ENCODE measurements at regions not wholly inside any gene's neighbourhood (a gene's known extent, or its start where the extent isn't known, plus 50 kb on each side); places are given as distances from the start of the nearest gene placed in this dataset.
"Not testable (repeated sequence)": the region's sequence is repeated elsewhere in the genome, so short reads cannot be mapped to it uniquely, and the experiment has no call there.

DNA sequence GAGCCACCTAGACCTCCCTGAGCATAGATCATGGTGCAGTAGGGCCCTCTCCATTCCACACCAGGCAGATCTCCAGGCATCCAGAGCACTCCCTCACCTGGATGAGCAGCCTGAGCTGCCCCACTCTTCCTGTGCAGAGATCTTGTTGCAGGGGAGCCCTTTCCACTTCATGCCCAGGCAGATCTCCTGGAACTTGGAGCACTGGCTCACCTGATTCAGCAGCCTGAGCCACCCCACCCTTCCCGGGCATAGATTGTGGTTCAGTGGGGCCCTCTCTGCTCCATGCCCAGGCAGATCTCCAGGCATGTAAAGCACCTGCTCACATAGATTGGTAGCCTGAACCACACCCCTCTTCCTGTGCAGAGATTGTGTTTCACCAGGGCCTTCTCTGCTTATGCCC, 78.0 kb downstream of the SEC16B start:
- Mint-ChIP-seq H3K4me3 (no peak overlapping the region), H3K27ac (no peak overlapping the region), H3K27me3 (ENCODE audit: low read depth) (peaks cover 4% of the 10 kb centered on the region), H3K9me3 (peaks cover 16% of the 10 kb centered on the region), H3K36me3 (ENCODE audit: low read depth) (no peaks in the 10 kb centered on the region), H3K4me1 (ENCODE audit: low read depth) (no peaks in the 10 kb centered on the region)
- intact Hi-C loops (cut with micrococcal nuclease): no loop called here
- CTCF ChIA-PET: no interaction called here
- no peak for DNase-seq

DNA sequence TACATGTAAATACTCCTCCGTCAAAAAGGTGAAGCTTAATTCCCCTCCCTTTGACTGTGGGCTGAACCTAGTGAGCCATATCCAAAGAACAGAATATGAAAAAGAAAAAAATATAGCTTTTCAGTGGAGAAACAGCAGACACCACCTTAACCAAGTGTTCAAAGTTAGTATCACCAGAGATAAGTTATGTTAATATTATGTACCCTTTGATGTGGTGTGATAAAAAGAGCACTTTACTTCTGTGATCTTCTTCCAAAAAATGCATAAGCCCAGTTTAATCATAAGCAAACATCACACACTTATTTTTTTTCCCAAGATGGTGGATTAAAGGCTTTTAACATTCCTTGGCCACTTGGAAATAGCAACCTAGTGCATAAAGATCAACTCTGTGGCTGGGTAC, 79.4 kb downstream of the SEC16B start:
- peaks cover 4% of the 10 kb centered on the region for H3K27me3 Mint-ChIP-seq (ENCODE audit: low read depth)
- intact Hi-C loops (cut with micrococcal nuclease): no loop called here
- DNase-seq: no peak
- no peak overlapping the region for H3K4me3 Mint-ChIP-seq
- H3K27ac Mint-ChIP-seq: no peak overlapping the region
- H3K4me1 Mint-ChIP-seq (ENCODE audit: low read depth): no peaks in the 10 kb centered on the region
- H3K36me3 Mint-ChIP-seq (ENCODE audit: low read depth): no peaks in the 10 kb centered on the region
- H3K9me3 Mint-ChIP-seq: peaks cover 16% of the 10 kb centered on the region
- CTCF ChIA-PET: no interaction called here

GRCh38 chr1:177884479-177885021, 85.3 kb downstream of the SEC16B start:
- intact Hi-C loops (cut with micrococcal nuclease): no loop called here
- H3K9me3 Mint-ChIP-seq: peaks cover 3% of the 10 kb centered on the region
- CTCF ChIA-PET: no interaction called here
- no peak for DNase-seq
- no peaks in the 10 kb centered on the region for H3K36me3 Mint-ChIP-seq (ENCODE audit: low read depth)
- no peaks in the 10 kb centered on the region for H3K4me1 Mint-ChIP-seq (ENCODE audit: low read depth)
- H3K27ac Mint-ChIP-seq: no peak overlapping the region
- H3K27me3 Mint-ChIP-seq (ENCODE audit: low read depth): peaks cover 6% of the 10 kb centered on the region
- no peak overlapping the region for H3K4me3 Mint-ChIP-seq

GRCh38 chr1:177883581-177883980, 86.3 kb downstream of the SEC16B start:
- H3K27ac Mint-ChIP-seq: no peak overlapping the region
- H3K9me3 Mint-ChIP-seq: peaks cover 2% of the 10 kb centered on the region

DNA sequence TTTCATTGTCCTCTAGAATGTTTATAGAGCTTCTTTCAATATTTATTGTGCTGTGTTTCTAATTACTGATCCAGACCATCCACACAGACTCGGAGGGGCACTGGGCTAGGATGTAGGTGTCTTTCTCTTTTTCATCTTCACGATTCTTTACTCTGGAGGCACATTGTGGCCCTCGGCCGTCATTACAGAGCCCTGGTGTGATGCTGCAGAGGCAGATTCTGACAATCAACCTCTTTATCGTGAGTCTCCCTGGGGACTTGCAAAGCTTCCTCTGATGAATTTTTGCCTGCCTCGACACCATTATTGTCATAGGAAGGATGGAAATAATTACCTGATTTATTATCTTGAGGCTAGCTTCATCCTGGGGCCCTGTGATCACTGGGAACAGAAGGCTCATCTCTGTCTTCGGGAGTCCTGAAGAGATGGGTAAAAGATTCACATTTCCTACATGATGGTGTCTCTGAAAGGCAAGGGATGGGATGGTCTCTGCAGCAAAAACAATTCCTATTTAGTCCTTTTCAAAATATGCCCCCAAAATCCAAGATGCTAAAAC, 89.4 kb downstream of the SEC16B start:
- DNase-seq: no peak
- H3K9me3 Mint-ChIP-seq: peaks cover 4% of the 10 kb centered on the region
- H3K4me3 Mint-ChIP-seq: no peak overlapping the region
- H3K4me1 Mint-ChIP-seq (ENCODE audit: low read depth): no peaks in the 10 kb centered on the region
- intact Hi-C loops (cut with micrococcal nuclease): no loop called here
- peaks cover 2% of the 10 kb centered on the region for H3K27me3 Mint-ChIP-seq (ENCODE audit: low read depth)
- H3K27ac Mint-ChIP-seq: no peak overlapping the region
- H3K36me3 Mint-ChIP-seq (ENCODE audit: low read depth): no peaks in the 10 kb centered on the region
- CTCF ChIA-PET: no interaction called here

More at GRCh38 chr1:177883581-177883980, 86.3 kb downstream of the SEC16B start:
- intact Hi-C loops (cut with micrococcal nuclease): no loop called here
- CTCF ChIA-PET: no interaction called here
- Mint-ChIP-seq H3K36me3 (ENCODE audit: low read depth) (no peaks in the 10 kb centered on the region), H3K4me3 (no peak overlapping the region), H3K27me3 (ENCODE audit: low read depth) (peaks cover 6% of the 10 kb centered on the region), H3K4me1 (ENCODE audit: low read depth) (no peaks in the 10 kb centered on the region)
- no peak for DNase-seq

DNA sequence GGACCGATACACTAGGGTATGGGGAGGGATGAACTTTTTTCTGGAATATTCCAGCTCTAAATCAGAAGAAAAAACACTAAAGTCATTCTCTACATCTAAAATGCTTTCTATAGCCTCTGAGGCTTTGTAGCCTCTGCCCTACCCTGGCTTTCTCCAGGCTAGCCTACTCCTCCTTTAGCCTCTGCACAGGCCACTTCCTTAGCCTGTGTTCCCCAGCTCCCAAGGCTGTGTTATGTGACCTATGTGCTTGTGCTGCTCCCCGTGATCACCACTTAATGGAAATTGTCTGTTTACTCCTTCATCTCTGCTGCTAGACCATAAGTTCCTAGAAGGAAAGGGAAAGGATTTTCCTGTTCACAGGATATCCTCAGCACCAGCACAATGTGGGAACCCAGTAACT, 92.8 kb downstream of the SEC16B start:
- Mint-ChIP-seq H3K36me3 (ENCODE audit: low read depth) (no peaks in the 10 kb centered on the region), H3K4me1 (ENCODE audit: low read depth) (no peaks in the 10 kb centered on the region), H3K27ac (no peak overlapping the region), H3K27me3 (ENCODE audit: low read depth) (peaks cover 4% of the 10 kb centered on the region), H3K4me3 (no peak overlapping the region), H3K9me3 (peaks cover 2% of the 10 kb centered on the region)
- CTCF ChIA-PET: no interaction called here
- DNase-seq: no peak
- intact Hi-C loops (cut with micrococcal nuclease): no loop called here

GRCh38 chr1:177873238-177873637, 96.6 kb downstream of the SEC16B start:
- H3K36me3 Mint-ChIP-seq (ENCODE audit: low read depth): no peaks in the 10 kb centered on the region
- no peak overlapping the region for H3K27ac Mint-ChIP-seq
- no peak overlapping the region for H3K4me3 Mint-ChIP-seq
- no peak for DNase-seq
- no peaks in the 10 kb centered on the region for H3K4me1 Mint-ChIP-seq (ENCODE audit: low read depth)
- intact Hi-C loops (cut with micrococcal nuclease): no loop called here
- CTCF ChIA-PET: no interaction called here
- H3K9me3 Mint-ChIP-seq: peaks cover 8% of the 10 kb centered on the region
- H3K27me3 Mint-ChIP-seq (ENCODE audit: low read depth): peaks cover 5% of the 10 kb centered on the region

GRCh38 chr1:177872308-177872900, 97.5 kb downstream of the SEC16B start:
- Mint-ChIP-seq H3K27ac (no peak overlapping the region), H3K4me3 (no peak overlapping the region), H3K9me3 (peaks cover 8% of the 10 kb centered on the region), H3K4me1 (ENCODE audit: low read depth) (no peaks in the 10 kb centered on the region), H3K27me3 (ENCODE audit: low read depth) (peaks cover 5% of the 10 kb centered on the region), H3K36me3 (ENCODE audit: low read depth) (no peaks in the 10 kb centered on the region)
- CTCF ChIA-PET: no interaction called here
- intact Hi-C loops (cut with micrococcal nuclease): no loop called here
- no peak for DNase-seq

DNA sequence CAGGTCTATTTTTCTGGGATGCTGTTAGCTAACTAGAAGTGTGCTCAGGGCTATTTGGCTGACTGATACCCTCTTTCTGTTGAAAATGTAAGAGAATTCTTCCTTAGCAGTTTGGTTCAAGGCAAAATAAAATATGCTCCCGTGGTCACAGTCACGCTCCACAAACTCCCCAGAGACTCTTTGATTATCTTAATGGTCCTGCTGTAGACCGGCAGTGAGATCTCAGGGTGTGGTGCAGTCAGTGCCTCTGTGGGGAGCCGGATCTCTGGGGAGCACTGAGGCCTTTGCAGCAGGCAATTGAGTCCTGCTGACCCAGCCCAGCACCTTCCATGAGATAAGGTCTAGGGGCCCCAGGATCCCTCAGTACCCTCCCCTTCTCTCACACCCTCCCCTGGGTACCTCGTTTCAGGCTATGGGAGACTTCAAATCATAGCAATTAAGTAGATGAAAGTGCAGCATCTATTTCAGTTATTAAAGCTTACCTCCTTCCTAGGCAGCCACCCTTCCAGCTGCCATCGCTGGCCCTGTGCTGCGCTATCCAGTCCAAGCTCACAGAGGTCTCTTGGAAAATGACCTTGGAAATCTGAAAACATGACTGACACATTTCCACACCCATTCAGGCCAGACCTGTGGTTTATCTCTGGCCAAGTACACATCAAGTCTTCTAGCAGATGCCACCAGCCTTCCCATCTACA, 98.1 kb downstream of the SEC16B start:
- CTCF ChIA-PET: no interaction called here
- Mint-ChIP-seq H3K4me3 (no peak overlapping the region), H3K27ac (no peak overlapping the region), H3K27me3 (ENCODE audit: low read depth) (peaks cover 5% of the 10 kb centered on the region), H3K36me3 (ENCODE audit: low read depth) (no peaks in the 10 kb centered on the region), H3K4me1 (ENCODE audit: low read depth) (no peaks in the 10 kb centered on the region), H3K9me3 (peaks cover 6% of the 10 kb centered on the region)
- intact Hi-C loops (cut with micrococcal nuclease): no loop called here
- DNase-seq: no peak

- CTCF ChIA-PET: no interaction called here
- peaks cover 5% of the 10 kb centered on the region for H3K27me3 Mint-ChIP-seq (ENCODE audit: low read depth)
- H3K27ac Mint-ChIP-seq: no peak overlapping the region
- DNase-seq: no peak
- no peaks in the 10 kb centered on the region for H3K4me1 Mint-ChIP-seq (ENCODE audit: low read depth)
- no peak overlapping the region for H3K4me3 Mint-ChIP-seq
- H3K9me3 Mint-ChIP-seq: peaks cover 6% of the 10 kb centered on the region
- intact Hi-C loops (cut with micrococcal nuclease): no loop called here
- H3K36me3 Mint-ChIP-seq (ENCODE audit: low read depth): no peaks in the 10 kb centered on the region
Observed at GRCh38 chr1:177869586-177869985, 100.3 kb downstream of the SEC16B start.

- H3K27me3 Mint-ChIP-seq (ENCODE audit: low read depth); H3K9me3 Mint-ChIP-seq; H3K4me1 Mint-ChIP-seq (ENCODE audit: low read depth); intact Hi-C loops (cut with micrococcal nuclease); H3K36me3 Mint-ChIP-seq (ENCODE audit: low read depth); DNase-seq; CTCF ChIA-PET; H3K4me3 Mint-ChIP-seq; H3K27ac Mint-ChIP-seq: not testable (repeated sequence)
Observed at GRCh38 chr1:177869011-177869410, 100.8 kb downstream of the SEC16B start.

DNA sequence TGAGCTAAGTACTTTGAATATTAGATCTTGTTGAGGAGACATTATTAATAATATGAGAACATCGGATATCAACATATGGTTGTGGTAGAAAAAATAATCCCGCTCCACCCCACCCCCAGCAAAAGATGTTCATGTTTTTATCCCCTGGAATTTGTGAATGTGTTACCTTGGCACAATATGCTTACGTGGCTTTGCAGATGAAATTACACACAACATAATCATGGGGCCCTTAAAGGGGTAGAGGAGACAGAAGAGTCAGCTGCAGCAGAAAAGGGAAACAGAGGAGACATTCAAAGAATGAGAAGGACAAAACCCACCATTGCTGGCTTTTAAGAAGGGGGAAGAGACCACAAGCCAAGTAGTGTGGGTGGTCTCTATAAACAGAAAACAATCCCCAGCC, 104.1 kb downstream of the SEC16B start:
- Mint-ChIP-seq H3K36me3 (ENCODE audit: low read depth) (no peaks in the 10 kb centered on the region), H3K27me3 (ENCODE audit: low read depth) (peaks cover 2% of the 10 kb centered on the region)

More for the DNA sequence above, 104.1 kb downstream of the SEC16B start:
- Mint-ChIP-seq H3K4me3 (no peak overlapping the region), H3K27ac (no peak overlapping the region), H3K9me3 (peaks cover 6% of the 10 kb centered on the region), H3K4me1 (ENCODE audit: low read depth) (no peaks in the 10 kb centered on the region)
- no peak for DNase-seq
- CTCF ChIA-PET: no interaction called here
- intact Hi-C loops (cut with micrococcal nuclease): no loop called here

Measured in activated naive CD4-positive, alpha-beta T cell treated with anti-CD3 and anti-CD28 coated beads for 36 hours (primary cell).